ENCODE measurements at regions not wholly inside any gene's neighbourhood (a gene's known extent, or its start where the extent isn't known, plus 50 kb on each side); places are given as distances from the start of the nearest gene placed in this dataset.

DNA sequence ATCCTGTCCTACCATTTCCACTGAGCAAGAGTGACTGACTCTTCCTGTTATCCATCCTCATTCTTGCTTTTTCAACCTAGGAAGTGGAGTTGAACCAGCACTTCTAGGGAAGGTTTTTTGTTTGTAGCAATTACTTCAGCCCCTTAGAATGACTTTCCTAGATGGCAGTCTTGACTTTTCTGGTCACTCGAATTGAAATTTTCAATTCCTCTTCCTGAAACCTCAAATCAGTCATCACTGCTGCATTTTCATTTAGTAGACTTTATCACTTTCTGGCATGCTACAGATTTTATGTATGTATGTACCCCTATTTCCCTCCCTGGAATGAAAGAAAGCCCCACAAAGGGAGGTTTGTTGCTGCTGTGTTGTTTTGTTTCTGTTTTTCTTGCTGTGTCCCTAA, 915.9 kb downstream of the PCDH17 start:
- no peak for TF ChIP-seq POLR2A (IDR thresholded peaks at IDR 0.05)
- TF ChIP-seq, protein P1, sequence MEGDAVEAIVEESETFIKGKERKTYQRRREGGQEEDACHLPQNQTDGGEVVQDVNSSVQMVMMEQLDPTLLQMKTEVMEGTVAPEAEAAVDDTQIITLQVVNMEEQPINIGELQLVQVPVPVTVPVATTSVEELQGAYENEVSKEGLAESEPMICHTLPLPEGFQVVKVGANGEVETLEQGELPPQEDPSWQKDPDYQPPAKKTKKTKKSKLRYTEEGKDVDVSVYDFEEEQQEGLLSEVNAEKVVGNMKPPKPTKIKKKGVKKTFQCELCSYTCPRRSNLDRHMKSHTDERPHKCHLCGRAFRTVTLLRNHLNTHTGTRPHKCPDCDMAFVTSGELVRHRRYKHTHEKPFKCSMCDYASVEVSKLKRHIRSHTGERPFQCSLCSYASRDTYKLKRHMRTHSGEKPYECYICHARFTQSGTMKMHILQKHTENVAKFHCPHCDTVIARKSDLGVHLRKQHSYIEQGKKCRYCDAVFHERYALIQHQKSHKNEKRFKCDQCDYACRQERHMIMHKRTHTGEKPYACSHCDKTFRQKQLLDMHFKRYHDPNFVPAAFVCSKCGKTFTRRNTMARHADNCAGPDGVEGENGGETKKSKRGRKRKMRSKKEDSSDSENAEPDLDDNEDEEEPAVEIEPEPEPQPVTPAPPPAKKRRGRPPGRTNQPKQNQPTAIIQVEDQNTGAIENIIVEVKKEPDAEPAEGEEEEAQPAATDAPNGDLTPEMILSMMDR (IDR thresholded peaks at IDR 0.05), result no peak

Measured in heart left ventricle (tissue), 13 donors.